Hepatocyte (in vitro differentiated cells): ENCODE measurements at regions not wholly inside any gene's neighbourhood (a gene's known extent, or its start where the extent isn't known, plus 50 kb on each side); places are given as distances from the start of the nearest gene placed in this dataset.
A peak's percentile ranks its signal among the peaks of the same experiment; 100 is the strongest.

Experiments
- DNase-seq: peaks from one replicate; pipeline ENCODE4 v3.0.0-alpha.2; 2016; ENCODE audit warnings: low spot score
- H2AFZ ChIP-seq: fragments of 200-600 bp; sonication (generic); 2 replicates; pipeline ENCODE4 v1.6.0; 2016; ENCODE audit warnings: antibody characterized with exemption, mild to moderate bottlenecking
- H3K27ac ChIP-seq: fragments of 200-600 bp; sonication (generic); 2 replicates; pipeline ENCODE4 v1.5.1; 2016; ENCODE audit warnings: mild to moderate bottlenecking
- H3K27me3 ChIP-seq: fragments of 200-600 bp; sonication (generic); 2 replicates; pipeline ENCODE4 v1.6.1; 2016
- H3K36me3 ChIP-seq: fragments of 200-600 bp; sonication (generic); replicated peaks from 2 replicates; pipeline ENCODE4 v1.5.1; 2016; ENCODE audit warnings: low read depth; ENCODE audit not compliant: insufficient read depth
- H3K4me1 ChIP-seq: fragments of 200-600 bp; sonication (generic); 2 replicates; pipeline ENCODE4 v1.5.1; 2016; ENCODE audit warnings: mild to moderate bottlenecking, moderate library complexity; ENCODE audit not compliant: insufficient read depth
- H3K4me2 ChIP-seq: fragments of 200-600 bp; sonication (generic); 2 replicates; pipeline ENCODE4 v1.6.0; 2016
- H3K4me3 ChIP-seq: fragments of 200-600 bp; sonication (generic); 2 replicates; pipeline ENCODE4 v1.5.1; 2016; ENCODE audit warnings: mild to moderate bottlenecking
- H3K79me2 ChIP-seq: fragments of 200-600 bp; sonication (generic); 2 replicates; pipeline ENCODE4 v1.6.0; 2017; ENCODE audit warnings: mild to moderate bottlenecking
- H3K9me2 ChIP-seq: fragments of 200-600 bp; sonication (generic); replicated peaks from 2 replicates; pipeline ENCODE4 v1.6.0; 2017; ENCODE audit warnings: mild to moderate bottlenecking; ENCODE audit not compliant: insufficient read depth
- H3K9me3 ChIP-seq: fragments of 200-600 bp; sonication (generic); 2 replicates; pipeline ENCODE4 v1.5.1; 2016; ENCODE audit warnings: low read depth, mild to moderate bottlenecking
- H4K20me1 ChIP-seq: fragments of 200-600 bp; sonication (generic); 2 replicates; pipeline ENCODE4 v1.6.0; 2016; ENCODE audit warnings: mild to moderate bottlenecking; ENCODE audit not compliant: insufficient read depth, poor library complexity, severe bottlenecking
- CTCF ChIP-seq: fragments of 200-600 bp; sonication (generic); IDR thresholded peaks from 2 replicates; pipeline ENCODE4 v1.5.1; 2016; ENCODE audit warnings: antibody characterized with exemption, mild to moderate bottlenecking; ENCODE audit not compliant: poor library complexity
- EZH2 ChIP-seq: fragments of 200-600 bp; sonication (generic); IDR thresholded peaks from 2 replicates; pipeline ENCODE4 v1.6.1; 2016; ENCODE audit warnings: antibody characterized with exemption, mild to moderate bottlenecking, borderline replicate concordance
- EZH2phosphoT487 ChIP-seq: fragments of 200-600 bp; sonication (generic); IDR thresholded peaks from one replicate; pipeline ENCODE4 v1.6.1; 2018; ENCODE audit warnings: antibody characterized with exemption, mild to moderate bottlenecking, low read depth, moderate library complexity; ENCODE audit not compliant: unreplicated experiment, severe bottlenecking
- WGBS: methylation state at CpG from one replicate; pipeline ENCODE4 v1.1.6; 2016; ENCODE audit warnings: low lambda C conversion rate; ENCODE audit errors: missing lambda C conversion rate; 5-methylcytosine and 5-hydroxymethylcytosine counted together

- Histone ChIP-seq H4K20me1 (no peaks in the 10 kb centered on the region), H3K4me2 (no peak overlapping the region), H3K9me2 (no peaks in the 10 kb centered on the region), H3K36me3 (no peaks in the 10 kb centered on the region), H3K27me3 (no peaks in the 10 kb centered on the region), H3K27ac (no peak overlapping the region), H3K4me1 (no peaks in the 10 kb centered on the region), H2AFZ (no peak overlapping the region), H3K4me3 (no peak overlapping the region), H3K9me3 (no peaks in the 10 kb centered on the region), H3K79me2 (no peaks in the 10 kb centered on the region)
- 89% methylated on average over 2 of the region's 2 CpGs for WGBS
- no peak for TF ChIP-seq EZH2
- no peak for TF ChIP-seq CTCF
- TF ChIP-seq EZH2phosphoT487 = no peak
- DNase-seq = no peak
These were observed 306.0 kb upstream of the EPHA5 start for GRCh38 chr4:65976287-65976686.

- Histone ChIP-seq H3K79me2 (no peaks in the 10 kb centered on the region), H3K4me3 (no peak overlapping the region), H3K36me3 (no peaks in the 10 kb centered on the region), H3K4me1 (no peaks in the 10 kb centered on the region), H3K27ac (no peak overlapping the region), H2AFZ (no peak overlapping the region), H3K4me2 (no peak overlapping the region), H3K9me2 (no peaks in the 10 kb centered on the region), H3K9me3 (no peaks in the 10 kb centered on the region), H4K20me1 (no peaks in the 10 kb centered on the region), H3K27me3 (no peaks in the 10 kb centered on the region)
- no peak for DNase-seq
- WGBS = 86% methylated on average over 9 of the region's 9 CpGs
- TF ChIP-seq EZH2 = no peak
- TF ChIP-seq CTCF = no peak
- TF ChIP-seq EZH2phosphoT487 = no peak
These were observed 302.9 kb upstream of the EPHA5 start for GRCh38 chr4:65973186-65973585.

- 83% methylated on average over 2 of the region's 2 CpGs for WGBS
- H3K9me2 ChIP-seq = no peaks in the 10 kb centered on the region
- no peaks in the 10 kb centered on the region for H3K9me3 ChIP-seq
- no peaks in the 10 kb centered on the region for H3K36me3 ChIP-seq
- H3K4me2 ChIP-seq = no peak overlapping the region
- no peaks in the 10 kb centered on the region for H3K4me1 ChIP-seq
- H3K79me2 ChIP-seq = no peaks in the 10 kb centered on the region
- DNase-seq = no peak
- H2AFZ ChIP-seq = no peak overlapping the region
- TF ChIP-seq CTCF (no peak), EZH2phosphoT487 (no peak), EZH2 (no peak)
- no peaks in the 10 kb centered on the region for H3K27me3 ChIP-seq
- H4K20me1 ChIP-seq = no peaks in the 10 kb centered on the region
- H3K4me3 ChIP-seq = no peak overlapping the region
- H3K27ac ChIP-seq = no peak overlapping the region
These were observed 301.4 kb upstream of the EPHA5 start for GRCh38 chr4:65971686-65972085.

GRCh38 chr4:65968831-65969558, 298.7 kb upstream of the EPHA5 start:
- Histone ChIP-seq H3K4me3 (no peak overlapping the region), H3K36me3 (no peaks in the 10 kb centered on the region), H4K20me1 (no peaks in the 10 kb centered on the region), H3K4me1 (no peaks in the 10 kb centered on the region), H3K9me2 (no peaks in the 10 kb centered on the region), H2AFZ (no peak overlapping the region), H3K9me3 (no peaks in the 10 kb centered on the region), H3K4me2 (no peak overlapping the region), H3K27ac (no peak overlapping the region), H3K27me3 (no peaks in the 10 kb centered on the region), H3K79me2 (no peaks in the 10 kb centered on the region)
- TF ChIP-seq CTCF (no peak), EZH2 (no peak), EZH2phosphoT487 (no peak)
- 50% methylated on average over 7 of the region's 7 CpGs for WGBS
- DNase-seq = peak; percentile 21
